ENCODE measurements at regions not wholly inside any gene's neighbourhood (a gene's known extent, or its start where the extent isn't known, plus 50 kb on each side); places are given as distances from the start of the nearest gene placed in this dataset.
"Not testable (repeated sequence)": the region's sequence is repeated elsewhere in the genome, so short reads cannot be mapped to it uniquely, and the experiment has no call there.

DNA sequence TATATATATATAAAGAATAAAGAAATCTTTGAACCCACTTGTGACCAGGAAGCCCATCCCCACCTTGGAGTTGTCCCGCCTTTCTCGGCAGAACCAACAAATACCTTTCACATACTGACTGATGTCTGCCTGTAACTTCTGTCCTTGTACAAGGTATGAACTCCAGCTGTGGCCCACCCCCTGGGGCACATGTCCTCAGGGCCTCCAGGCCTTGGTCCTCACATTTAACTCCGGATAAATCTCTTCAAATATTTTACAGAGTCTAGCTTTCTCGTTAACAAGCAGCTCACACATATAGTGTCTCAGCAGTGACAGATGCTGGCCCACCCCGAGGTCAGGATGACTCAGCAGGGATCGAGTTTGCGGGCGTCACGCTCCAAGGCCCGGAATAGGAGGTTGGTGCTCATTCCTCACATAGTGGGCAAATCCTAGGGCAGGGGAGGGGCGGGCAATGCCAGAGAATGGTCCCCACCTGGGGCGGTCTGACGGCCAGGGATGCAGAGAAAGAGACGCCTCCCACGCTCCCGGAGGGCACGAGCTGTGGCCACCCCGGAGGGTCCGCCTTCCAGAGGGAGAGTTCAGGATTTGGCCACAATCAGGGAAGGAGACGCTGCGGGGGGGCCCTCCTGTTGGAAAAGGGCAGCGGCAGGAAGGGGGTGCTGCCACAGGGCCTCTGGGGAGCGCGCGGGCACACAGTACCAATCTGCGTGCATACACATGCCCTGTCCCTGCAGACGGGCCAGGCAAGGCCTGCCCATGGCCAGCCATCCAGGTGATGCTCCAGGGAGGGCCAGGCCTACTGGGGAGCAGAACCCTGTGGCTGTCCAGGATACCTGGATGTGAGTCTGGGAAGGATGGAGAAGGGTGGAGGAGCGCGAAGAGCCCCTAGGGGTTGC, 87.8 kb upstream of the METTL9 start:
- peaks cover 36% of the 10 kb centered on the region for H3K36me3 ChIP-seq
- H3K27ac ChIP-seq = peak overlapping the region; percentile 82
- not testable (repeated sequence) for H3K27me3 ChIP-seq; H3K9me3 ChIP-seq (replicated peaks)
- DNase-seq = peak; percentile 94 to 98
- peaks cover 65% of the 10 kb centered on the region for H3K4me1 ChIP-seq
- H3K4me3 ChIP-seq = 0 out of 2 replicates have a peak overlapping the region, but pooled peaks have one; percentile 10

DNA sequence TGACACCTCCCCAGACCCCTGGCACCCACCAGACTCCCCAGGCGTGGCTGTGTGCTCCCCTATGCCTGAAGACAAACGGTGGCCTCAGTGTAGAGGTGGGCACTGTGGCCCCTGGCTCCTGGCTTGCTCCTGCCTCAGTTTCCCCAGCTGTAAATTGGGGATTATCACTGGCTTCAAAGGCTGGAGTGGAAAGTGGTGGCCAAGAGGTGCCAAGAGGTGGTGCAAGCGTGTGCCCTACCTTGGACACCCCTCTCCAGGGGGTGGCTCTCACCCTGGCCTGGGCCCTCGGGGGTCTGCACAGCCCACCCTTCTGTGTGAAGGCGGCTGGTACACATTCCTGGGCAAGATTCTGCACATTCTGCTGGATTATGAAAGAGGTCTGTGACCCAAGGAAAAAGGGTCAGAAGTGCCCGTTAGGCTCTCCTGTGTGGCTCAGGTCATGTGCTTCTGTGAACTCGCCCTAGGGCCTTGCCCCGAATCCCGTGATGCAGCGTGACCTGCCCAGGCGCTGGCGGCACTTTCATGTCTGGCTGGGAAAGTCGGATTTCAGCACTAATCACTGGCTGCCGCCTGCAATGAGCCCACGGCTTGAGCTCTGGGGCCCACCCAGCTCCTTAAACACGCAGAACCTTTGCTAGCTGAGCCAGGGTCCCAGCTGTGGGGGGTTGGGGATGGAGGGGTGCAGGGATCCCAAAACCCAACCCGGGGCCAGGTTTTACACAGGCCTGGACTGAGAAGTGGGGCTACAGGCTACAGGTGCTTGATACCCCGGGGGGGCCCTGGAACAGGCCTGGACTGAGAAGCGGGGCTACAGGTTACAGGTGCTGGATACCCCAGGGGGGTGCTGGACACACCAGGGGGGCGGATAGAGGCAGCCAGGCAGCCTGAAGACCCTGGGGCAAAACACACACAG, 86.8 kb upstream of the METTL9 start:
- H3K36me3 ChIP-seq = peaks cover 34% of the 10 kb centered on the region
- not testable (repeated sequence) for H3K9me3 ChIP-seq (replicated peaks)
- H3K4me1 ChIP-seq = peaks cover 67% of the 10 kb centered on the region

DNA sequence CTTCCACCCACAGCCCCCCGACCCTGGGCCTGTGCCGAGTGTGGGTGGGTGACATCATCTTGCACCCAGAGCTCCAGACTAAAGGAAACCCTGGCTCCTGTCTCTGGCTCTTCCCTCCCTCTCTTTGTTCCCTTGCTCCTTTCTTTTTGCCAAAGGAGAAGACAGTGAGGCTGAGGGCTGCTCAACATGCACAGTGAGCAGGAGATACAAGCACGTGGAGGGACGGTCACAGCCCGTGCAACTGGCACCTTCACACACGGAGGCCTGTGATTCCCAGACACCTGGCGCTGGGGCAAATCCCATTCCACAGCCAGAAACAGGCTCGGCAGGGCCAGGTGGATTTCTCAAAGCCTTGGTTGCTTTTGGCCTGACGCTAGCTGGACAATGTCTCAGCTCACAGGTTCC, 86.0 kb upstream of the METTL9 start:
- not testable (repeated sequence) for H3K9me3 ChIP-seq (replicated peaks); H3K27me3 ChIP-seq; H3K4me3 ChIP-seq
- DNase-seq = peak in 1 of 2 experiments; percentile 45
- Histone ChIP-seq H3K4me1 (peaks cover 61% of the 10 kb centered on the region), H3K36me3 (peaks cover 28% of the 10 kb centered on the region), H3K27ac (peak overlapping the region; percentile 82)

More for the DNA sequence above, 86.8 kb upstream of the METTL9 start:
- H3K27ac ChIP-seq = peak overlapping the region; percentile 82
- not testable (repeated sequence) for H3K27me3 ChIP-seq, H3K4me3 ChIP-seq
- peak; percentile 73 to 80 for DNase-seq

DNA sequence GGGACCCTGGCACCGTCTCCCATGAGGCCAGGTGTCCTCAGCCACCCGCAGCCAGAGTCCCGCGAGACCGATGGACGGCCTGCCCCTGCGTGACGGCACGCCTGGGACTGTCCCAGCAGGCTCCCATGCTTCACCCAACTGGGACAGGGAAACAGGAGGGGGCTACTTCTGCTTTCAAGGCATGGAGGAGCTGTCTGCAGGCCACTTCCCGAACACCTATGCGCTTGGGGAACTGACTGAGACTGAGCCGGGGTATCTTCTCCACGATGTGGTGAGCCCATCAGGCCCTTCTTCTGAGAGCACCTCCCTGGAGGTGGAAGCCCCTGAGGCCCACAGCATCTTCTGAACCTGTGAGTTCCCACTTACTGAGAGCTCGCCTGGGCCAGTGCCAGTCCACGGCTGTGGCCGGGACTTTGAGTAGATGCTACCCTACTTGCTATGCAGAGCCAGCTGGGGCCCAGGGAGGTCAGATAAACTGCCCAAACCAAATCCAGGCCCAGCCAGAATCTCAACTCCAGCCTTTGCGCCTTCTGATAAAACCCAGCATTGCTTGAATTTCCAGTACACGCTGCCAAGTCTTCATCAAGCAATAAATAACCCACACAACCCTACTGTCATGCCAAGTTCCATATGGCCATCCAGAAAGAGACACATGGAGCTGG, 85.4 kb upstream of the METTL9 start:
- not testable (repeated sequence) for H3K4me3 ChIP-seq

DNA sequence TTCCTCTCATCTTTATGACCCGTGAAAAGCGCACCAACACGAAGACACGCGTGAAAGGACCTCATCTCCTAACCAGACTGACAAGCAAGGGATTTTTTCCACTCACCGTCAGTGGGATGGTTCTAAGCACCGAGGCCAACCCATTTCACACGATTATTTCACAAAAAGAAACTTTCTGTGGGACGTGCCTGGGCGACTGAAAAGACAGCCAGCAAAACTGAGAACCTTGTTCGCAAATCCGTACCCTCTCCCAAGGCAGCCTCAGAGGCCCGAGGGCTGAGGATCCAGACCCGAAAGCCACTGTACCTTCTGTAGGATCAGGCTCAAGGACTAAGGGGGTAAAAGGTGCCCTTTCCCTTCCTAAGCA, 84.9 kb upstream of the METTL9 start:
- H3K9me3 ChIP-seq (replicated peaks); H3K4me3 ChIP-seq; DNase-seq; H3K27ac ChIP-seq; H3K27me3 ChIP-seq: not testable (repeated sequence)
- H3K36me3 ChIP-seq = peaks cover 29% of the 10 kb centered on the region
- peaks cover 50% of the 10 kb centered on the region for H3K4me1 ChIP-seq

More for the DNA sequence above, 85.4 kb upstream of the METTL9 start:
- Histone ChIP-seq H3K4me1 (peaks cover 55% of the 10 kb centered on the region), H3K36me3 (peaks cover 28% of the 10 kb centered on the region), H3K27ac (0 out of 2 replicates have a peak overlapping the region, but pooled peaks have one; percentile 6)
- H3K9me3 ChIP-seq (replicated peaks); H3K27me3 ChIP-seq: not testable (repeated sequence)
- DNase-seq = peak in 1 of 2 experiments; percentile 4

DNA sequence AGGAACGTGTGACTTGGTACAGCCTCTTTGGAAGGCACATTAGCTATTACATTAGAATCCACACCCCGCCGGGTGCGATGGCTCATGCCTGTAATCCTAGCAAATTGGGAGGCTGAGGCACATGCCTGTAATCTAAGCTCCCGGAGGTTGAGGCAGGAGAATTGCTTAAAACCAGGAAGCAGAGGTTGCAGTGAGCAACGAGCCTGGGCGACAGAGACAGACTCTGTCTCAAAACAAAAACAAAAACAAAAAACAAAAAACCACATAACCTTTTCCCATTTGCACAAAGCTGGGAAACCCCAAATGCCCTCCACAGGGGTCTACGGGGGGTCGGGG, 82.7 kb upstream of the METTL9 start:
- H3K27ac ChIP-seq; DNase-seq; H3K9me3 ChIP-seq (replicated peaks); H3K27me3 ChIP-seq; H3K4me3 ChIP-seq: not testable (repeated sequence)
- peaks cover 16% of the 10 kb centered on the region; the same call in 1 of the 2 replicates for H3K36me3 ChIP-seq
- peaks cover 36% of the 10 kb centered on the region for H3K4me1 ChIP-seq

DNA sequence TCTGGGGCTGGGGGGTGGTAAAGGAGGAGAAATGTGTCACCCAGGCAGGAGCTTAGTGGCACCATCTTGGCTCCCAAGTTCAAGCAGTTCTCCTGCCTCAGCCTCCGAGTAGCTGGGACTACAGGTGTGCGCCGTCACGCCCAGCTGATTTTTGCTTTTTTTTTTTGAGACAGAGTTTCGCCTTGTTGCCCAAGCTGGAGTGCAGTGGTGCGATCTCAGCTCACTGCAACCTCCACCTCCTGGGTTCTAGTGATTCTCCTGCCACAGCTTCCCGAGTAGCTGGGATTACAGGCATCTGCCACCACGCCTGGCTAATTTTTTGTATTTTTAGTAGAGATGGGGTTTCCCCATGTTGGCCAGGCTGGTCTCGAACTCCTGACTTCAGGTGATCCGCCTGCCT, 82.1 kb upstream of the METTL9 start:
- not testable (repeated sequence) for H3K4me3 ChIP-seq; H3K27ac ChIP-seq; DNase-seq; H3K27me3 ChIP-seq; H3K9me3 ChIP-seq (replicated peaks)
- peaks cover 32% of the 10 kb centered on the region for H3K4me1 ChIP-seq
- H3K36me3 ChIP-seq = peaks cover 14% of the 10 kb centered on the region; the same call in 1 of the 2 replicates

DNA sequence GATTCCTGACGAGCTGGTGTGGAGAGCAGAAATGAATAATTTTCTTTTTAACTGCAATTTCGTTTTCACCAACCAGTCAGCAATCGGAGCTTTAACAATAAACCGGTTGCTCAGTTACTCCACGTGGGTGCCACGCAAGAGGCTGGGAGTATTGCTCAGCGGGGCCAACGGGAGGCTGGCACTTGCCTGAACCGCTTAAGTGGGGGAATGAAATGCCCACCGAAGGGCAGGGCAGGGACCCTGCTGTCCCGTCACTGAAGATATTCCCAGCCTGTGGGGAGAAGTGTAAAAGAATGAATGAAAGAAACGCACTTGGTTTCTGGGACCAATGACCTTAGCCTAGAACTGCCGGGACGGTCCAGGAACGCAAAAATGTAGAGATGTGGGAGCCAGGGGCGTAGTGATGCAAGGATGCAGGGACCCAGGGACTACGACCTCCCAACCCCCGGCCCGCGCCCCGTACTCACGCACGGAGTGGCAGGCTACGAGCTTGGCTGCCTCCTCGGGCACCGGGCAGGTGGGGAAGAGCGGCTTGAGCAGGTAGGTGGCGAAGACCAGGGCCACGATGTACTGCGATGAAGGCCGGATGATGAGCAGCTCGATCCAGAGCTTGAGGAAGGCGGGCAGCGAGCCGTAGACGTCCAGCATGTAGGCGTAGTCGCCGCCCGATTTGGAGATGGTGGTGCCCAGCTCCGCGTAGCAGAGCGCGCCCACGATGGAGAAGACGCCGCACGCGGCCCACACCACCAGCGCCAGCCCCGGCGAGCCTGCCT, 79.8 kb upstream of the METTL9 start:
- H3K36me3 ChIP-seq; H3K9me3 ChIP-seq (replicated peaks); H3K27me3 ChIP-seq: not testable (repeated sequence)
- peak in 1 of 2 experiments; percentile 20 for DNase-seq
- Histone ChIP-seq H3K4me1 (peaks cover 22% of the 10 kb centered on the region), H3K27ac (peak overlapping the region; percentile 97), H3K4me3 (peak overlapping the region; percentile 100)

DNA sequence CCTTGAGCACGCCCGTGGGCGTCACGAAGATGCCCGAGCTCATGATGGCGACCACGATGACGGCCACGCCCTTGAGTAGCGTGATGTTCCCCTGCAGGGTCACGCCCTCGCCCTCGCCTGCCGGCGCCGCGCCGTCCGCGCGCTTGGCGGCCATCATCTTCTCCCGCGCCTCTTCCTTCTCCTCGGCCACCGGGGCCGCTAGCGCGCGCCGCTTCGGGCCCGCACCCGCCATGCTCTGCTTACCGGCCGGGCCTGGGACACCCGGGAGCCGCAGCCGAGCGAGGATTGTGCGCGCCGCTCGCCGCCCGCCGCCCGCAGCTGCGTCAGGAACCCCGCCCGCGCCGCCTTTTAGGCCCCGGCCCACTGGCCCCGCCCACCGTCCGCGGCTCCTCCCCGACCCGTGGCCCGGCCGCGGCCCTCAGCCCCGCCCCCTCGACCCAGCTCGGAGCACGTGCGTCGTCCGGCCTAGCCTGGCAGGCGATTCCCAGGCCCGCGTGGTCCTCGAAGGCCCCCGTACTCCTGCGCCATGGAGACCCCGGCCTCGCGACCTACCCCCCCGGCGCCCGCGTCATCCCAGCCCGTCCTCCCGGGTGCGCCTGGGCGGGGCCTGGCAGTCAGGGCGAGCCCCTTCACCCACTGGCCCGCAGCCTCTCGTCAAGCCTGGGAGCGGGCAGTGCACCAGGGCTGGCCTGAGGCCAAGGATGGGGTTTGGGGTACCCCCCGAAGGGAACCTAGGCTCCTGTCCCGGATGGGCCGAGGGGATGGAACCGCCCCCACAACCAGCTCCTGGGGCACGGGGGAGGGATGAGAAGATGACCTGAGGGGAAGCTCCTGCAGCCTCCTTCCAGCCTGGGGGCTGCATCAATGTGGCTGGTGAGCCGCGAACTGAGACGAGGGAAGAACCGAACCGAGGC, 79.0 kb upstream of the METTL9 start:
- peak; percentile 97 for DNase-seq
- H3K27me3 ChIP-seq; H3K9me3 ChIP-seq (replicated peaks); H3K36me3 ChIP-seq: not testable (repeated sequence)
- H3K27ac ChIP-seq = peak overlapping the region; percentile 97
- peaks cover 24% of the 10 kb centered on the region for H3K4me1 ChIP-seq
- H3K4me3 ChIP-seq = peak overlapping the region; percentile 100

DNA sequence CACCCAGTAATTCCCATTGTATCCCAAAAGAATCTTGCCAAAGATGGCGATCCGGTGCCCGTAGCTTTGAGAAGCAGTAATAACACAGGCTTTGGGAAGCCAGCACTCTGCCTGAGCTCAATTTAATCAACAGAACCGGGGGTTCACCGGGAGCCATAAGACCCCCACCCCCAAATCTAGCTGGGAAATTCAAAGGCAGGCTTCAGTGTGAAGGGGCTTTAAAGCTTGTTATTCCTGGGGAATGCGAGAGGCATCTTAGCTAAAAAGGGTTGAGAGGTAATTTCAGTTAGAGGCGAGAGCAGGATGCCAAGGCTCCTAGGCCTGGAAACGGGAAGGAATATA, 78.4 kb upstream of the METTL9 start:
- not testable (repeated sequence) for H3K36me3 ChIP-seq; H3K27me3 ChIP-seq; H3K9me3 ChIP-seq (replicated peaks)
- peaks cover 28% of the 10 kb centered on the region for H3K4me1 ChIP-seq
- DNase-seq = peak in 1 of 2 experiments; percentile 13
- H3K4me3 ChIP-seq = peak overlapping the region; percentile 100
- peak overlapping the region; percentile 79 for H3K27ac ChIP-seq

DNA sequence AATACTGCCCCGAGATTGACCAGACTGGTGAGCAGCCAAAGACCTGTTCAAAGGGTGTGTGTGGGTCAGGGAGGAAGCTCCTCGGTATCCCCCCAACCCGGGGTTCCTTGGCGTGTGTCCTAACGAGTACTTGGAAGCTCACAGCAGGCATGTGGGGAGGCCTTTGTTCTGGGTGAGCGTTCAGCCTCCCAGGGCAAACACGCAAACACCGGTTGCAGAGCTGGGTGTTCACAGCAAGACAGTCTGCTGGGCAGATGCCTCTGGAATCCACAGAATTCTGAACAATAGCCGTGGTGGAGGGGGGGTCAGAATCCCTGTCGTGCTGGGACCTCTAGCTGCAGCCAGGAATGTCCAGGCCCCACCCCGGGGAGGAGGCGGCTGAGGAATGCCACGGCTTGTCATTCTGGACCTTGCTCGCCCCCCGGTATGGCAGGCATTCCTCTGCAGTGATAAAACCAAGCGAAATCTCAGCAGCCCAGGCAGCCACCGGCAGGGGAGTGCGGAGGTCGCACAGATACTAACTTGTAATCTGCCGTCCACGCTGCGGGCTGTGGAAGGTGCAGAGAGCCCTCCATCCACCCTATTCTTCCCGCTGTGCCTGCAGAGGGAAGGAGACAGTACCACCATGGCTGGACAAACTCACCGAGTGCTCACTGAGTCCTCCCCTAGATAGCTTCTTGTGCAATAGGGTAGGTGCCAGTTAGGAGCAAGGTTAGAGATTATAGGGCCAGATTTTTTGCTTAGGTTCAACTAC, 77.8 kb upstream of the METTL9 start:
- peak; percentile 65 to 80 for DNase-seq
- not testable (repeated sequence) for H3K27me3 ChIP-seq; H3K9me3 ChIP-seq (replicated peaks); H3K36me3 ChIP-seq
- Histone ChIP-seq H3K27ac (peak overlapping the region; percentile 79), H3K4me3 (peak overlapping the region; percentile 50), H3K4me1 (peaks cover 28% of the 10 kb centered on the region)

DNA sequence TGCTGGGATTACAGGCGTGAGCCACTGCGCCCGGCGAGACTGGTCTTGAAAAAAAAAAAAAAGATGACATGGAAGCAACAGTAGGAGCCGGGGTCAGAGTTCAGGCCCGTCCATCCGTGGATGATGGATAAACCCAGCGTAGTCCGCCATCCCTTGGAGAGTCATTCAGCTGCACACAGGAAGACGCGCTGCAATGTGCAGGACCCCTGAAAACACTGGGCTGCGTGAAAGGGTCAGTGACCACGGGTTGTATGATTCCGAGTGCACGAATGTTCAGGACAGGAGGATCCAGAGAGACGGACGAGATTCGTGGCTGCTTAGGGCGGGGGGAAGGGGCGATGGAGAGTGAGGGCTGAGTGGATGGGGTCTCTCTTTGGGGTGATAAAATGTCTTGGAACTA, 76.5 kb upstream of the METTL9 start:
- H3K27me3 ChIP-seq = not testable (repeated sequence)
- peak in 1 of 2 experiments; percentile 4 for DNase-seq
- H3K4me1 ChIP-seq = peaks cover 31% of the 10 kb centered on the region

More for the DNA sequence above, 76.5 kb upstream of the METTL9 start:
- H3K4me3 ChIP-seq; H3K36me3 ChIP-seq; H3K9me3 ChIP-seq (replicated peaks); H3K27ac ChIP-seq: not testable (repeated sequence)
